ENCODE measurements at regions not wholly inside any gene's neighbourhood (a gene's known extent, or its start where the extent isn't known, plus 50 kb on each side); places are given as distances from the start of the nearest gene placed in this dataset.

DNA sequence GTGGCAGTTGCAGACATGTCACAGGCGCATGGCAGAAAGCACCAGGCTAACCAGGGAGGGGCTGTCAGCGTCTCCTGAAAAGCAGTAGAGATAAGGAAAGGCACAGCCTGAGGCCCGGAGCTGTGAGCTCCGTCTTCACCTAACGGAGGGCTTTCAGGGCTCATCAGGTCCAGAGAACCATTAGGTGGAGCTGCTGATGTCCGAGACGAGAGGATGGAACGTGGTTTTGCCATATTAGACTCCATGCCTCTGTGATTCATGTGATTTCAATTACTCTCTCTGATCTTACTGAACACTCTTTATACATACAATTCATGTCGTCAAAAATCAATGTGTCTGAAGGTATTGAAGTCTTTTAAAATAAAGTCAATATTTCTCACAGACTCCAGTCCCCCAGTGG, 120.3 kb upstream of the RAB6C start:
- TF ChIP-seq SP1 (IDR thresholded peaks at IDR 0.05) (no peak), RAD21 (IDR thresholded peaks at IDR 0.05) (no peak)
- TF ChIP-seq, protein P1, sequence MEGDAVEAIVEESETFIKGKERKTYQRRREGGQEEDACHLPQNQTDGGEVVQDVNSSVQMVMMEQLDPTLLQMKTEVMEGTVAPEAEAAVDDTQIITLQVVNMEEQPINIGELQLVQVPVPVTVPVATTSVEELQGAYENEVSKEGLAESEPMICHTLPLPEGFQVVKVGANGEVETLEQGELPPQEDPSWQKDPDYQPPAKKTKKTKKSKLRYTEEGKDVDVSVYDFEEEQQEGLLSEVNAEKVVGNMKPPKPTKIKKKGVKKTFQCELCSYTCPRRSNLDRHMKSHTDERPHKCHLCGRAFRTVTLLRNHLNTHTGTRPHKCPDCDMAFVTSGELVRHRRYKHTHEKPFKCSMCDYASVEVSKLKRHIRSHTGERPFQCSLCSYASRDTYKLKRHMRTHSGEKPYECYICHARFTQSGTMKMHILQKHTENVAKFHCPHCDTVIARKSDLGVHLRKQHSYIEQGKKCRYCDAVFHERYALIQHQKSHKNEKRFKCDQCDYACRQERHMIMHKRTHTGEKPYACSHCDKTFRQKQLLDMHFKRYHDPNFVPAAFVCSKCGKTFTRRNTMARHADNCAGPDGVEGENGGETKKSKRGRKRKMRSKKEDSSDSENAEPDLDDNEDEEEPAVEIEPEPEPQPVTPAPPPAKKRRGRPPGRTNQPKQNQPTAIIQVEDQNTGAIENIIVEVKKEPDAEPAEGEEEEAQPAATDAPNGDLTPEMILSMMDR (IDR thresholded peaks at IDR 0.05; ENCODE audit: low read depth, low read length, missing input control) = no peak

Data from liver (tissue), 3 donors.